DND-41 (cell line): ENCODE measurements at regions not wholly inside any gene's neighbourhood (a gene's known extent, or its start where the extent isn't known, plus 50 kb on each side); places are given as distances from the start of the nearest gene placed in this dataset.

ENCODE experiments used
- CTCF ChIP-seq: IDR thresholded peaks from 2 replicates; pipeline ENCODE4 v1.5.1; 2012; ENCODE audit warnings: borderline replicate concordance, low read length, moderate library complexity, mild to moderate bottlenecking; ENCODE audit not compliant: poor library complexity, severe bottlenecking; ENCODE audit errors: extremely low read depth
- EZH2 ChIP-seq: IDR thresholded peaks from 3 replicates; pipeline ENCODE4 v1.6.1; 2012; ENCODE audit warnings: borderline replicate concordance, low read depth, mild to moderate bottlenecking, moderate library complexity, low read length, inconsistent platforms; ENCODE audit not compliant: severe bottlenecking

GRCh38 chr2:150076281-150076680 lies 411.2 kb downstream of the RND3 start:
- TF ChIP-seq CTCF (no peak), EZH2 (no peak)
